ENCODE measurements at regions not wholly inside any gene's neighbourhood (a gene's known extent, or its start where the extent isn't known, plus 50 kb on each side); places are given as distances from the start of the nearest gene placed in this dataset.

GRCh38 chr1:100791586-100791985, 72.0 kb downstream of the VCAM1 start:
- H2AFZ ChIP-seq (ENCODE audit: low read length), result peak overlapping the region; percentile 7
- H3K79me2 ChIP-seq (ENCODE audit: insufficient read depth, low read length), result no peaks in the 10 kb centered on the region
- no peaks in the 10 kb centered on the region for H4K20me1 ChIP-seq (ENCODE audit: insufficient read depth, low read length)
- no peaks in the 10 kb centered on the region for H3K36me3 ChIP-seq (ENCODE audit: insufficient read depth, low read length)
- TF ChIP-seq, protein P1, sequence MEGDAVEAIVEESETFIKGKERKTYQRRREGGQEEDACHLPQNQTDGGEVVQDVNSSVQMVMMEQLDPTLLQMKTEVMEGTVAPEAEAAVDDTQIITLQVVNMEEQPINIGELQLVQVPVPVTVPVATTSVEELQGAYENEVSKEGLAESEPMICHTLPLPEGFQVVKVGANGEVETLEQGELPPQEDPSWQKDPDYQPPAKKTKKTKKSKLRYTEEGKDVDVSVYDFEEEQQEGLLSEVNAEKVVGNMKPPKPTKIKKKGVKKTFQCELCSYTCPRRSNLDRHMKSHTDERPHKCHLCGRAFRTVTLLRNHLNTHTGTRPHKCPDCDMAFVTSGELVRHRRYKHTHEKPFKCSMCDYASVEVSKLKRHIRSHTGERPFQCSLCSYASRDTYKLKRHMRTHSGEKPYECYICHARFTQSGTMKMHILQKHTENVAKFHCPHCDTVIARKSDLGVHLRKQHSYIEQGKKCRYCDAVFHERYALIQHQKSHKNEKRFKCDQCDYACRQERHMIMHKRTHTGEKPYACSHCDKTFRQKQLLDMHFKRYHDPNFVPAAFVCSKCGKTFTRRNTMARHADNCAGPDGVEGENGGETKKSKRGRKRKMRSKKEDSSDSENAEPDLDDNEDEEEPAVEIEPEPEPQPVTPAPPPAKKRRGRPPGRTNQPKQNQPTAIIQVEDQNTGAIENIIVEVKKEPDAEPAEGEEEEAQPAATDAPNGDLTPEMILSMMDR (IDR thresholded peaks at IDR 0.05; ENCODE audit: extremely low read depth, low read depth, low read length), result no peak
- peak overlapping the region; percentile 26 for H3K27ac ChIP-seq (ENCODE audit: low read depth, low read length)
- H3K4me1 ChIP-seq (ENCODE audit: insufficient read depth, low read length), result peaks cover 26% of the 10 kb centered on the region
- DNase-seq (ENCODE audit: insufficient read length, low spot score, missing footprints), result no peak
- no peak overlapping the region for H3K4me3 ChIP-seq (ENCODE audit: insufficient read depth, low read length)
- no peaks in the 10 kb centered on the region for H3K27me3 ChIP-seq (ENCODE audit: insufficient read depth, low read length)
- no peaks in the 10 kb centered on the region for H3K9me3 ChIP-seq (ENCODE audit: low read depth, low read length)
- H3K4me2 ChIP-seq (ENCODE audit: insufficient read depth, low read length), result peak overlapping the region; percentile 14

GRCh38 chr1:100793659-100794058, 74.1 kb downstream of the VCAM1 start:
- H3K27me3 ChIP-seq (ENCODE audit: insufficient read depth, low read length), result no peaks in the 10 kb centered on the region
- no peak overlapping the region for H3K27ac ChIP-seq (ENCODE audit: low read depth, low read length)
- no peak for DNase-seq (ENCODE audit: insufficient read length, low spot score, missing footprints)
- H4K20me1 ChIP-seq (ENCODE audit: insufficient read depth, low read length), result no peaks in the 10 kb centered on the region
- H3K36me3 ChIP-seq (ENCODE audit: insufficient read depth, low read length), result no peaks in the 10 kb centered on the region
- H2AFZ ChIP-seq (ENCODE audit: low read length), result no peak overlapping the region
- H3K9me3 ChIP-seq (ENCODE audit: low read depth, low read length), result no peaks in the 10 kb centered on the region
- no peak overlapping the region for H3K4me2 ChIP-seq (ENCODE audit: insufficient read depth, low read length)
- peaks cover 24% of the 10 kb centered on the region for H3K4me1 ChIP-seq (ENCODE audit: insufficient read depth, low read length)
- TF ChIP-seq, protein P1 (IDR thresholded peaks at IDR 0.05; ENCODE audit: extremely low read depth, low read depth, low read length), result no peak
- no peak overlapping the region for H3K4me3 ChIP-seq (ENCODE audit: insufficient read depth, low read length)
- no peaks in the 10 kb centered on the region for H3K79me2 ChIP-seq (ENCODE audit: insufficient read depth, low read length)

- no peaks in the 10 kb centered on the region for H3K27me3 ChIP-seq (ENCODE audit: insufficient read depth, low read length)
- H3K9me3 ChIP-seq (ENCODE audit: low read depth, low read length), result no peaks in the 10 kb centered on the region
- no peaks in the 10 kb centered on the region for H3K79me2 ChIP-seq (ENCODE audit: insufficient read depth, low read length)
- peaks cover 28% of the 10 kb centered on the region for H3K4me1 ChIP-seq (ENCODE audit: insufficient read depth, low read length)
- TF ChIP-seq, protein P1 (IDR thresholded peaks at IDR 0.05; ENCODE audit: extremely low read depth, low read depth, low read length), result no peak
- no peak overlapping the region for H2AFZ ChIP-seq (ENCODE audit: low read length)
- no peak overlapping the region for H3K4me3 ChIP-seq (ENCODE audit: insufficient read depth, low read length)
- peak; percentile 19 for DNase-seq (ENCODE audit: insufficient read length, low spot score, missing footprints)
- no peaks in the 10 kb centered on the region for H4K20me1 ChIP-seq (ENCODE audit: insufficient read depth, low read length)
- H3K4me2 ChIP-seq (ENCODE audit: insufficient read depth, low read length), result peak overlapping the region; percentile 1
- H3K27ac ChIP-seq (ENCODE audit: low read depth, low read length), result no peak overlapping the region
- H3K36me3 ChIP-seq (ENCODE audit: insufficient read depth, low read length), result no peaks in the 10 kb centered on the region
These were observed 75.5 kb downstream of the VCAM1 start for GRCh38 chr1:100794748-100795645.

DNA sequence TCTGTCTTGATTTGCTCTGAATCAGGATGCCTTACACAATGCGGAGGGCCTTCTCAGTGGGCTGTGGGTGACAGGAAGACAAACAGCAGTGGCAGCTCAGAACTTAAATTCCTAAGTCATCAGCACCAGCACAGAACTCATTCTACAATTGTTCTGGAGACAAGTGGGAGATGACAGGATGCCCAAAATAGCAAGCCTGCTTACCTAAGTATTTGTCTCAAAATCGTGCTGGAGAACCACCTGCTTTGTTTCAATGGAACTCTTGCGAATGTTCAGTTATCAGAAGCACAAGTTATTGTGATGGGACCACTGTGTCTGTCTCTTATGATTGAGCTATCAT, 76.1 kb downstream of the VCAM1 start:
- H3K4me3 ChIP-seq (ENCODE audit: insufficient read depth, low read length), result no peak overlapping the region
- no peaks in the 10 kb centered on the region for H3K27me3 ChIP-seq (ENCODE audit: insufficient read depth, low read length)
- DNase-seq (ENCODE audit: insufficient read length, low spot score, missing footprints), result no peak
- no peaks in the 10 kb centered on the region for H3K9me3 ChIP-seq (ENCODE audit: low read depth, low read length)
- H3K27ac ChIP-seq (ENCODE audit: low read depth, low read length), result no peak overlapping the region
- TF ChIP-seq, protein P1 (IDR thresholded peaks at IDR 0.05; ENCODE audit: extremely low read depth, low read depth, low read length), result no peak
- no peaks in the 10 kb centered on the region for H3K36me3 ChIP-seq (ENCODE audit: insufficient read depth, low read length)
- no peaks in the 10 kb centered on the region for H4K20me1 ChIP-seq (ENCODE audit: insufficient read depth, low read length)
- no peak overlapping the region for H3K4me2 ChIP-seq (ENCODE audit: insufficient read depth, low read length)
- H3K79me2 ChIP-seq (ENCODE audit: insufficient read depth, low read length), result no peaks in the 10 kb centered on the region
- no peak overlapping the region for H2AFZ ChIP-seq (ENCODE audit: low read length)
- peaks cover 33% of the 10 kb centered on the region for H3K4me1 ChIP-seq (ENCODE audit: insufficient read depth, low read length)

Data from osteoblast (primary cell).